ENCODE measurements at regions not wholly inside any gene's neighbourhood (a gene's known extent, or its start where the extent isn't known, plus 50 kb on each side); places are given as distances from the start of the nearest gene placed in this dataset.
"Not testable (repeated sequence)": the region's sequence is repeated elsewhere in the genome, so short reads cannot be mapped to it uniquely, and the experiment has no call there.

- DNase-seq (ENCODE audit: low spot score): no peak
Observed at GRCh38 chr3:73867524-73867923, 242.8 kb upstream of the PDZRN3 start.

- no peak for DNase-seq (ENCODE audit: low spot score)
Observed at GRCh38 chr3:73866846-73867245, 242.1 kb upstream of the PDZRN3 start.

- DNase-seq (ENCODE audit: low spot score): no peak
Observed at GRCh38 chr3:73863546-73864079, 238.9 kb upstream of the PDZRN3 start.

- no peak for DNase-seq (ENCODE audit: low spot score)
Observed at GRCh38 chr3:73855813-73856212, 231.1 kb upstream of the PDZRN3 start.

- DNase-seq (ENCODE audit: low spot score): peak; percentile 55
Observed at GRCh38 chr3:73848173-73848906, 223.6 kb upstream of the PDZRN3 start.

- no peak for DNase-seq (ENCODE audit: low spot score)
Observed at GRCh38 chr3:73846951-73847350, 222.2 kb upstream of the PDZRN3 start.

- DNase-seq (ENCODE audit: low spot score): no peak
Observed at GRCh38 chr3:73839032-73839431, 214.3 kb upstream of the PDZRN3 start.

- no peak for DNase-seq (ENCODE audit: low spot score)
Observed at GRCh38 chr3:73835945-73836344, 211.2 kb upstream of the PDZRN3 start.

GRCh38 chr3:73832426-73832825, 207.7 kb upstream of the PDZRN3 start:
- no peak for DNase-seq (ENCODE audit: low spot score)

GRCh38 chr3:73828348-73828747, 203.6 kb upstream of the PDZRN3 start:
- no peak for DNase-seq (ENCODE audit: low spot score)

GRCh38 chr3:73827725-73828211, 203.0 kb upstream of the PDZRN3 start:
- DNase-seq (ENCODE audit: low spot score): no peak

GRCh38 chr3:73827204-73827603, 202.5 kb upstream of the PDZRN3 start:
- no peak for DNase-seq (ENCODE audit: low spot score)

GRCh38 chr3:73820896-73821295, 196.2 kb upstream of the PDZRN3 start:
- DNase-seq (ENCODE audit: low spot score): not testable (repeated sequence)

GRCh38 chr3:73820431-73820830, 195.7 kb upstream of the PDZRN3 start:
- no peak for DNase-seq (ENCODE audit: low spot score)

- no peak for DNase-seq (ENCODE audit: low spot score)
Observed at GRCh38 chr3:73815966-73816365, 191.2 kb upstream of the PDZRN3 start.

- DNase-seq (ENCODE audit: low spot score): no peak
Observed at GRCh38 chr3:73813692-73814292, 189.1 kb upstream of the PDZRN3 start.

GRCh38 chr3:73813291-73813690, 188.6 kb upstream of the PDZRN3 start:
- no peak for DNase-seq (ENCODE audit: low spot score)

- DNase-seq (ENCODE audit: low spot score): no peak
Observed at GRCh38 chr3:73812054-73812453, 187.3 kb upstream of the PDZRN3 start.

- DNase-seq (ENCODE audit: low spot score): no peak
Observed at GRCh38 chr3:73808862-73809509, 184.2 kb upstream of the PDZRN3 start.

GRCh38 chr3:73805435-73805834, 180.7 kb upstream of the PDZRN3 start:
- no peak for DNase-seq (ENCODE audit: low spot score)

GRCh38 chr3:73804204-73804603, 179.5 kb upstream of the PDZRN3 start:
- no peak for DNase-seq (ENCODE audit: low spot score)

- DNase-seq (ENCODE audit: low spot score): no peak
Observed at GRCh38 chr3:73801444-73801843, 176.7 kb upstream of the PDZRN3 start.

GRCh38 chr3:73797311-73797710, 172.6 kb upstream of the PDZRN3 start:
- DNase-seq (ENCODE audit: low spot score): no peak

All from AG08395 (cell line).